Breast epithelium (tissue), 4 donors: ENCODE measurements at regions not wholly inside any gene's neighbourhood (a gene's known extent, or its start where the extent isn't known, plus 50 kb on each side); places are given as distances from the start of the nearest gene placed in this dataset.

Experiments
- DNase-seq, 2 donors: peaks; one replicate each; pipeline ENCODE4 v3.0.0-alpha.2; 2019; ENCODE audit warnings: low spot score in 2 of 2
- H3K27ac ChIP-seq, 2 donors: fragments of 200-600 bp; sonication (generic) in 1 of 2; one replicate each; pipeline ENCODE4 v1.5.1; 2016 to 2019; ENCODE audit warnings: mild to moderate bottlenecking in 1 of 2
- H3K27me3 ChIP-seq, 2 donors: fragments of 200-600 bp; sonication (generic) in 1 of 2; one replicate each; pipeline versions ENCODE4 v1.5.1 to v1.6.0; 2017 to 2019; ENCODE audit warnings: control low read depth in 1 of 2, mild to moderate bottlenecking in 1 of 2
- H3K36me3 ChIP-seq: fragments of 200-600 bp; one replicate; pipeline ENCODE4 v1.5.1; 2019
- H3K4me1 ChIP-seq, 2 donors: fragments of 200-600 bp; sonication (generic); one replicate each; pipeline ENCODE4 v1.5.1; 2016 to 2019; ENCODE audit warnings: control low read depth in 1 of 2
- H3K4me3 ChIP-seq, 3 donors: fragments of 200-600 bp; sonication (generic); 1 replicate in 2 of 3; 2 replicates in 1 of 3; pipeline ENCODE4 v1.5.1; 2016 to 2019; ENCODE audit warnings: mild to moderate bottlenecking in 3 of 3, moderate library complexity in 2 of 3
- H3K9me3 ChIP-seq, 2 donors: fragments of 200-600 bp; sonication (generic) in 1 of 2; one replicate each; pipeline ENCODE4 v1.5.1; 2016 to 2019; ENCODE audit warnings: control low read depth in 1 of 2
- POLR2A ChIP-seq: fragments of 450-650 bp; IDR thresholded peaks from one replicate; pipeline ENCODE4 v1.6.1; 2016; ENCODE audit warnings: antibody characterized with exemption, mild to moderate bottlenecking, moderate library complexity
- POLR2AphosphoS5 ChIP-seq, 3 donors: sonication (generic); formaldehyde crosslinking; IDR thresholded peaks; one replicate each; pipeline ENCODE4 v1.6.1; 2017; ENCODE audit warnings: antibody characterized with exemption in 3 of 3
- intact Hi-C: fragments of 100-400 bp; cut with DNase I; formaldehyde crosslinking; loops from one replicate; pipeline ENCODE4 v1.15.1; 2023; ENCODE audit warnings: low total_unique reads
- TF ChIP-seq, protein P1 (sequence below), 3 donors: fragments of 450-650 bp; IDR thresholded peaks; one replicate each; pipeline ENCODE4 v1.5.1; 2016 to 2017; ENCODE audit warnings: antibody characterized with exemption in 3 of 3, mild to moderate bottlenecking in 3 of 3, moderate library complexity in 3 of 3

DNA sequence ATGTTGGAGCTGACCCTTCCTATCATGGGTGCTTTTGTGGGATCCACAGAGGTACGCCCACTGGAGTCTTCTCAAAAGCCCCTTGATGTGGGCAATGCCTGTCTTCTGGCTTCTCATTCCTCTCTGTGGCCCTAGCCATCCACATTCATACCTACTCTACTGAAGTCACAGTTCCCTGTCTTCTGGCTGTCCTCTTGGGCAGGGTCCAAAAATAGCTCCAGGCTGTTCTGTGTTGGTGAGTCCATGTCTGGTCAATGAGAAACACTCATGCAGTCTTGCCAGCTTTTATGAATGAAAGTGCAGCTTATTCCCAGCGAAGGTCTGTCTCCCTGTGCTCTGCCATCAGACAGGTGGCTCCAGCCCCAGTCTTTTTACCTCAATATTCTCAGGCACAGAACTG lies 135.9 kb upstream of the MDM1 start:
- Histone ChIP-seq H3K4me1 (no peaks in the 10 kb centered on the region), H3K27me3 (no peaks in the 10 kb centered on the region), H3K36me3 (no peaks in the 10 kb centered on the region), H3K4me3 (no peak overlapping the region), H3K9me3 (no peaks in the 10 kb centered on the region), H3K27ac (no peak overlapping the region)
- DNase-seq, result no peak
- TF ChIP-seq POLR2A (no peak), POLR2AphosphoS5 (IDR thresholded peaks at IDR 0.05) (no peak)
- TF ChIP-seq, protein P1, sequence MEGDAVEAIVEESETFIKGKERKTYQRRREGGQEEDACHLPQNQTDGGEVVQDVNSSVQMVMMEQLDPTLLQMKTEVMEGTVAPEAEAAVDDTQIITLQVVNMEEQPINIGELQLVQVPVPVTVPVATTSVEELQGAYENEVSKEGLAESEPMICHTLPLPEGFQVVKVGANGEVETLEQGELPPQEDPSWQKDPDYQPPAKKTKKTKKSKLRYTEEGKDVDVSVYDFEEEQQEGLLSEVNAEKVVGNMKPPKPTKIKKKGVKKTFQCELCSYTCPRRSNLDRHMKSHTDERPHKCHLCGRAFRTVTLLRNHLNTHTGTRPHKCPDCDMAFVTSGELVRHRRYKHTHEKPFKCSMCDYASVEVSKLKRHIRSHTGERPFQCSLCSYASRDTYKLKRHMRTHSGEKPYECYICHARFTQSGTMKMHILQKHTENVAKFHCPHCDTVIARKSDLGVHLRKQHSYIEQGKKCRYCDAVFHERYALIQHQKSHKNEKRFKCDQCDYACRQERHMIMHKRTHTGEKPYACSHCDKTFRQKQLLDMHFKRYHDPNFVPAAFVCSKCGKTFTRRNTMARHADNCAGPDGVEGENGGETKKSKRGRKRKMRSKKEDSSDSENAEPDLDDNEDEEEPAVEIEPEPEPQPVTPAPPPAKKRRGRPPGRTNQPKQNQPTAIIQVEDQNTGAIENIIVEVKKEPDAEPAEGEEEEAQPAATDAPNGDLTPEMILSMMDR (IDR thresholded peaks at IDR 0.05), result no peak
- intact Hi-C loops, result no loop called here

DNA sequence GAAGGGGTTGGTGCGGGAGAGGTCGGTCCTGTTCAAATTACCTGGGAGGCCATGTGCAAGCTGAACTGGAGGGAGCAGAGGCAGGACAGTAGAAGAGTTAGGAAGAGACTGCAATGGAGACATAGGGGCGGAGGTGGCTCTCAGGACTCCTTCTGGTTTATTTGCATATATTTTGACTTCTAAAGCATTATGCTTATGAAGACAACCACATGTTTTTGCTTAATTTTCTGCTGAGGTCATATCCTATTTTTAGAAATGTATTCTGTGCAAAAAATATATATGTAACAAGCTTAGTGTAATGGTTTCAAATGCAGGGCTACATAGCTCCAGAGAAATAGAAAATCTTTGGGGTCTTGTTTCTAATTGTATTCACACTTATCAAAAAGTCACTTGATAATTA lies 137.0 kb upstream of the MDM1 start:
- DNase-seq, result no peak
- TF ChIP-seq, protein P1 (IDR thresholded peaks at IDR 0.05), result no peak
- TF ChIP-seq POLR2A (no peak), POLR2AphosphoS5 (IDR thresholded peaks at IDR 0.05) (no peak)
- intact Hi-C loops, result no loop called here
- Histone ChIP-seq H3K36me3 (no peaks in the 10 kb centered on the region), H3K9me3 (no peaks in the 10 kb centered on the region), H3K27me3 (no peaks in the 10 kb centered on the region), H3K4me3 (no peak overlapping the region), H3K27ac (no peak overlapping the region), H3K4me1 (no peaks in the 10 kb centered on the region)

GRCh38 chr12:68470664-68471328 lies 138.6 kb upstream of the MDM1 start:
- Histone ChIP-seq H3K27ac (no peak overlapping the region), H3K4me1 (no peaks in the 10 kb centered on the region), H3K27me3 (no peaks in the 10 kb centered on the region), H3K9me3 (no peaks in the 10 kb centered on the region), H3K4me3 (no peak overlapping the region), H3K36me3 (no peaks in the 10 kb centered on the region)
- TF ChIP-seq POLR2AphosphoS5 (IDR thresholded peaks at IDR 0.05) (no peak), POLR2A (no peak)
- TF ChIP-seq, protein P1 (IDR thresholded peaks at IDR 0.05), result no peak
- intact Hi-C loops, result no loop called here
- DNase-seq, result no peak

DNA sequence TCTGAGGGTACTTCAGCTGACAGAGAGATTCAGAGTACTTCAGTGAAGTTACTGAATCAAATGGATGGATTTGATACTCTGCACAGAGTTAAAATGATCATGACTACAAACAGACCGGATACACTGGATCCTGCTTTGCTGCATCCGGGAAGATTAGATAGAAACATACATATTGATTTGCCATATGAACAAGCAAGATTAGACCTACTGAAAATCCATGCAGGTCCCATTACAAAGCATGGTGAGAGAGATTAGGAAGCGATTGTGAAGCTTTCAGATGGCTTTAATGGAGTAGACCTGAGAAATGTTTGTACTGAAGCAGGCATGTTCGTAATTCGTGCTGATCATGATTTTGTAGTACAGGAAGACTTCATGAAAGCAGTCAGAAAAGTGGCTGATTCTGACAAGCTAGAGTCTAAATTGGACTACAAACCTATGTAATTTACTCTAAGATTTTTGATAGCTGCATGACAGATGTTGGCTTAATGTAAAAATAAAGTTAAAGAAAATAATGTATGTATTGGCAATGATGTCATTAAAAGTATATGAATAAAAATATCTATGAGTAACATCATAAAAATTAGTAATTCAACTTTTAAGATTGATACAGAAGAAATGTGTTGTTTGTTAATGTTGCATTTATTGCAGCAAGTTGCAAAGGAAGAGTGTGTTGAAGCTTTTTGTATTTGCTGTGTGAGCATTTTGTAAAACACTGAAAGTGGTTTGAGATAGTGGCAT lies 136.1 kb upstream of the RAP1B start:
- no peaks in the 10 kb centered on the region for H3K9me3 ChIP-seq
- H3K36me3 ChIP-seq, result no peaks in the 10 kb centered on the region
- no peak for DNase-seq
- TF ChIP-seq, protein P1 (IDR thresholded peaks at IDR 0.05), result no peak
- TF ChIP-seq POLR2AphosphoS5 (IDR thresholded peaks at IDR 0.05), result no peak
- TF ChIP-seq POLR2A, result no peak
- intact Hi-C loops, result no loop called here
- no peak overlapping the region for H3K27ac ChIP-seq
- H3K27me3 ChIP-seq, result no peaks in the 10 kb centered on the region
- H3K4me3 ChIP-seq, result no peak overlapping the region
- H3K4me1 ChIP-seq, result no peaks in the 10 kb centered on the region

- no peaks in the 10 kb centered on the region for H3K27me3 ChIP-seq
These were observed 133.9 kb upstream of the RAP1B start for GRCh38 chr12:68476794-68477193.

More at GRCh38 chr12:68476794-68477193, 133.9 kb upstream of the RAP1B start:
- TF ChIP-seq POLR2AphosphoS5 (IDR thresholded peaks at IDR 0.05) (no peak), POLR2A (no peak)
- TF ChIP-seq, protein P1 (IDR thresholded peaks at IDR 0.05), result no peak
- H3K9me3 ChIP-seq, result no peaks in the 10 kb centered on the region
- H3K4me3 ChIP-seq, result no peak overlapping the region
- H3K27ac ChIP-seq, result no peak overlapping the region
- no peak for DNase-seq
- no peaks in the 10 kb centered on the region for H3K4me1 ChIP-seq
- intact Hi-C loops, result no loop called here
- H3K36me3 ChIP-seq, result no peaks in the 10 kb centered on the region
